ENCODE measurements at regions not wholly inside any gene's neighbourhood (a gene's known extent, or its start where the extent isn't known, plus 50 kb on each side); places are given as distances from the start of the nearest gene placed in this dataset.
A peak's percentile ranks its signal among the peaks of the same experiment; 100 is the strongest.

DNA sequence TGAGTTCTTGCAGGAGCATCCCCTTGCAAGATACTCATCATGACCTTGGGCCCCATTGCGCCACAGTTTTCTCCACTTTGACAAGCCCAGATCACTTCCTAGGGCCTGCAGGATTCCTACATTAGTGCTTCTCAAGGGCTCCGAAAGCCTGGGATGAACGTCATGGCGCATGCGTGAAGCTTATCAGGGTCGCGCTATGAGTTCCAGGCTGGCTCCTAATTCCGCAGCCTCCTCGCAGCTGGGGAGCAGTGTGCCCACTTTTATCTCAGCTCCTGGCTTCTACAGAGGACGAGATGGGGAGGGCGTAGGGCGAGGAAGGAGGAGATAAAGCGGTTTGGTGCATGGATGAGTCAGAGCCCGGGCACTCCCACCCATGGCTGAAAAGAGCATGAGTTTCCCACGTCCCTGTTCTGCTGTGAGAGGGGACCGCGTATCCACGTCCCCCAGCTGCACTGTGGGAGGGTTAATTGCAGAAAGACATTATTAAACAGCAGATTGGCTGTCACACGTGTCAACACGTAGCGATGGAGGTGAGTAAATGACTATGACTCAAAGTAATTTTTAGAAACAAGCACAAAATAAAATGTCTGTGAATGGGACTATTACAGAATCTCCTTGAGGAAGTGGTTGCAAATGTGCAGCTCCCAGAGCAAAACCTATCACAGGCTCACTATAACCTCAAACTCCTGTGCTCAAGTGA, 72.9 kb upstream of the DSP start (continued):
- TF ChIP-seq DACH1 (IDR thresholded peaks at IDR 0.05; ENCODE audit: partially characterized antibody) (peak; percentile 71), MNT (conservative IDR thresholded peaks at IDR 0.05) (peak in 1 of 2 experiments; percentile 66; a peak in 2 of 4 replicates), BCLAF1 (IDR thresholded peaks at IDR 0.05; ENCODE audit: borderline replicate concordance in 1 of 2, control insufficient read depth in 1 of 2, low read depth in 2 of 2, low read length in 1 of 2) (peak in 1 of 2 experiments; percentile 46; a peak in 1 of 4 replicates)

GRCh38 chr6:7469696-7470095, 71.8 kb upstream of the DSP start:
- in situ Hi-C loops (cut with MboI) = no loop called here
- Histone ChIP-seq H3K9me1 (ENCODE audit: control insufficient read depth, insufficient read depth, low read length) (no peaks in the 10 kb centered on the region), H3K79me2 (ENCODE audit: control insufficient read depth, insufficient read depth, low read length) (no peaks in the 10 kb centered on the region), H2AFZ (ENCODE audit: low read depth, low read length) (no peak overlapping the region), H3K9me3 (replicated peaks; ENCODE audit: control insufficient read depth, insufficient read depth, low read depth, low read length) (no peaks in the 10 kb centered on the region), H3K27me3 (ENCODE audit: control insufficient read depth in 2 of 2, insufficient read depth in 2 of 2, low read length in 2 of 2) (peaks cover 9 to 19% of the 10 kb centered on the region in 2 experiments; a peak in 4 of 5 replicates), H4K20me1 (replicated peaks; ENCODE audit: control insufficient read depth, insufficient read depth, low read length) (0 out of 2 replicates have a peak, but pooled peaks cover 4% of the 10 kb centered on the region), H3K27ac (ENCODE audit: extremely low read depth, low read depth, low read length) (no peak overlapping the region), H3K4me1 (replicated peaks in 1 of 2; ENCODE audit: control insufficient read depth in 2 of 2, insufficient read depth in 2 of 2, low read length in 2 of 2) (peaks cover 12 to 13% of the 10 kb centered on the region in 2 experiments; a peak in 4 of 5 replicates), H3K36me3 (ENCODE audit: control insufficient read depth, insufficient read depth, low read length) (no peaks in the 10 kb centered on the region), H3K4me3 (no peak overlapping the region), H3K4me2 (ENCODE audit: insufficient read depth, low read length) (no peak overlapping the region), H3K9ac (ENCODE audit: insufficient read depth in 1 of 2, low read depth in 2 of 2, low read length in 2 of 2) (no peak overlapping the region)
- DNase-seq (ENCODE audit: extremely low read depth in 1 of 4, low spot score in 3 of 4) = no peak
- FAIRE-seq = no peak
- 50% methylated on average over 4 of the region's 4 CpGs for WGBS (ENCODE audit: insufficient coverage, low coverage, missing lambda C conversion rate)
- CTCF ChIA-PET (ENCODE audit: low intra/inter-chr PET ratio) = interaction anchor here (0.6 kb wide), 1 partner anchor 679 kb away, joined by 5 read pairs; no protein-coding TSS in a partner anchor
- no TSS peak for BruUV-seq (replicated peaks)
- intact Hi-C loops (cut with micrococcal nuclease) = no loop called here
- POLR2A ChIA-PET = interaction anchor here (0.6 kb wide), 1 partner anchor 26 kb away, joined by 3 read pairs; no protein-coding TSS in a partner anchor
- no peak for ATAC-seq
- TF ChIP-seq ZBTB17 (CRISPR knock-in tag; IDR thresholded peaks at IDR 0.05) = no peak
- TF ChIP-seq CTCFL (IDR thresholded peaks at IDR 0.05; ENCODE audit: borderline replicate concordance, insufficient read depth, low read depth, low read length, poor library complexity, severe bottlenecking) = no peak
- no peak for TF ChIP-seq ZNF668 (CRISPR knock-in tag; IDR thresholded peaks at IDR 0.05)
- TF ChIP-seq ZNF12 (CRISPR knock-in tag; IDR thresholded peaks at IDR 0.05) = no peak
- TF ChIP-seq HMGN3 (IDR thresholded peaks at IDR 0.05; ENCODE audit: borderline replicate concordance, extremely low read depth, insufficient read length, low read depth, low read length) = no peak
- TF ChIP-seq GTF2E2 (tag; IDR thresholded peaks at IDR 0.05) = no peak
- TF ChIP-seq CBFA2T3 (IDR thresholded peaks at IDR 0.05) = no peak
- TF ChIP-seq HNRNPLL (IDR thresholded peaks at IDR 0.05; ENCODE audit: low read depth, low read length, poor library complexity, severe bottlenecking) = no peak

Data from K562 (cell line).